GM23338 (cell line): ENCODE measurements at regions not wholly inside any gene's neighbourhood (a gene's known extent, or its start where the extent isn't known, plus 50 kb on each side); places are given as distances from the start of the nearest gene placed in this dataset.

Source experiments
- EZH2 ChIP-seq: fragments of 200-600 bp; sonication (generic); IDR thresholded peaks from one replicate; pipeline ENCODE4 v1.8.0; 2017; ENCODE audit warnings: antibody characterized with exemption, mild to moderate bottlenecking, low read depth; ENCODE audit not compliant: unreplicated experiment
- EZH2phosphoT487 ChIP-seq: fragments of 200-600 bp; sonication (generic); IDR thresholded peaks from one replicate; pipeline ENCODE4 v1.8.1; 2018; ENCODE audit warnings: antibody characterized with exemption; ENCODE audit not compliant: unreplicated experiment
- JUNB ChIP-seq: IDR thresholded peaks from one replicate; pipeline ENCODE4 v1.6.1; 2016; ENCODE audit warnings: antibody characterized with exemption; ENCODE audit not compliant: unreplicated experiment
- TF ChIP-seq, protein P1 (sequence below), 2 experiments: fragments of 200-600 bp in 1 of 2; sonication (generic) in 1 of 2; conservative IDR thresholded peaks; 2 replicates each; pipeline versions ENCODE4 v1.5.1 to v1.6.1; 2016 to 2017; ENCODE audit warnings: antibody characterized with exemption in 2 of 2, low read depth in 2 of 2, mild to moderate bottlenecking in 2 of 2, moderate library complexity in 1 of 2

GRCh38 chr2:221170548-221170947 lies 401.6 kb downstream of the EPHA4 start:
- TF ChIP-seq, protein P1, sequence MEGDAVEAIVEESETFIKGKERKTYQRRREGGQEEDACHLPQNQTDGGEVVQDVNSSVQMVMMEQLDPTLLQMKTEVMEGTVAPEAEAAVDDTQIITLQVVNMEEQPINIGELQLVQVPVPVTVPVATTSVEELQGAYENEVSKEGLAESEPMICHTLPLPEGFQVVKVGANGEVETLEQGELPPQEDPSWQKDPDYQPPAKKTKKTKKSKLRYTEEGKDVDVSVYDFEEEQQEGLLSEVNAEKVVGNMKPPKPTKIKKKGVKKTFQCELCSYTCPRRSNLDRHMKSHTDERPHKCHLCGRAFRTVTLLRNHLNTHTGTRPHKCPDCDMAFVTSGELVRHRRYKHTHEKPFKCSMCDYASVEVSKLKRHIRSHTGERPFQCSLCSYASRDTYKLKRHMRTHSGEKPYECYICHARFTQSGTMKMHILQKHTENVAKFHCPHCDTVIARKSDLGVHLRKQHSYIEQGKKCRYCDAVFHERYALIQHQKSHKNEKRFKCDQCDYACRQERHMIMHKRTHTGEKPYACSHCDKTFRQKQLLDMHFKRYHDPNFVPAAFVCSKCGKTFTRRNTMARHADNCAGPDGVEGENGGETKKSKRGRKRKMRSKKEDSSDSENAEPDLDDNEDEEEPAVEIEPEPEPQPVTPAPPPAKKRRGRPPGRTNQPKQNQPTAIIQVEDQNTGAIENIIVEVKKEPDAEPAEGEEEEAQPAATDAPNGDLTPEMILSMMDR (conservative IDR thresholded peaks at IDR 0.05; ENCODE audit: low read depth in 2 of 2), result no peak
- TF ChIP-seq JUNB (no peak), EZH2 (no peak), EZH2phosphoT487 (no peak)
